Heart left ventricle (tissue), 16 donors: ENCODE measurements at regions not wholly inside any gene's neighbourhood (a gene's known extent, or its start where the extent isn't known, plus 50 kb on each side); places are given as distances from the start of the nearest gene placed in this dataset.

Experiments used
- ATAC-seq, 4 donors: fragments of 200-7000 bp; cut with Tn5 transposase; one replicate each; pipeline ENCODE4 v1.9.1; 2020 to 2022; ENCODE audit warnings: moderate library complexity in 4 of 4, mild to moderate bottlenecking in 3 of 4, moderate number of reproducible peaks in 1 of 4
- DNase-seq, 5 donors: peaks; one replicate each; pipeline ENCODE4 v3.0.0-alpha.2; 2020
- H3K27ac ChIP-seq, 12 donors: fragments of 200-600 bp; sonication (generic) in 4 of 12; one replicate each; pipeline versions ENCODE4 v1.5.0 to v1.8.0; 2016 to 2022; ENCODE audit warnings: mild to moderate bottlenecking in 2 of 12
- H3K27me3 ChIP-seq, 9 donors: fragments of 200-600 bp; sonication (generic) in 2 of 9; one replicate each; pipeline versions ENCODE4 v1.5.1 to v1.8.0; 2016 to 2022; ENCODE audit warnings: mild to moderate bottlenecking in 3 of 9
- H3K36me3 ChIP-seq, 9 donors: fragments of 200-600 bp; sonication (generic) in 2 of 9; one replicate each; pipeline versions ENCODE4 v1.5.0 to v1.8.0; 2018 to 2022; ENCODE audit warnings: mild to moderate bottlenecking in 2 of 9
- H3K4me1 ChIP-seq, 12 donors: fragments of 200-600 bp; sonication (generic) in 4 of 12; one replicate each; pipeline versions ENCODE4 v1.5.0 to v1.8.0; 2016 to 2022; ENCODE audit warnings: mild to moderate bottlenecking in 3 of 12
- H3K4me3 ChIP-seq, 12 donors: fragments of 200-600 bp; sonication (generic) in 4 of 12; one replicate each; pipeline versions ENCODE4 v1.5.0 to v1.8.0; 2017 to 2022; ENCODE audit warnings: mild to moderate bottlenecking in 9 of 12, moderate library complexity in 4 of 12
- H3K9me3 ChIP-seq, 12 donors: fragments of 200-600 bp; sonication (generic) in 4 of 12; one replicate each; pipeline versions ENCODE4 v1.5.0 to v1.8.0; 2016 to 2022; ENCODE audit warnings: mild to moderate bottlenecking in 1 of 12
- CTCF ChIP-seq, 12 donors: fragments of 200-600 bp; sonication (generic) in 4 of 12; IDR thresholded peaks; one replicate each; pipeline versions ENCODE4 v1.5.0 to v1.8.0; 2018 to 2022; ENCODE audit warnings: antibody characterized with exemption in 12 of 12, mild to moderate bottlenecking in 5 of 12
- POLR2A ChIP-seq, 2 donors: fragments of 450-650 bp; IDR thresholded peaks; one replicate each; pipeline ENCODE4 v1.6.1; 2017; ENCODE audit warnings: antibody characterized with exemption in 2 of 2, mild to moderate bottlenecking in 2 of 2, moderate library complexity in 2 of 2
- WGBS, 4 donors: extraction: QIAGEN DNeasy Blood & Tissue Kit in 2 of 4; methylation state at CpG; one replicate each; pipeline versions ENCODE4 v1.1.5 to v1.1.7; 2013 to 2018; 5-methylcytosine and 5-hydroxymethylcytosine counted together
- intact Hi-C, 10 donors: fragments of 100-400 bp; cut with DNase I; formaldehyde crosslinking; loops; one replicate each; pipeline versions ENCODE4 v1.11.1 to v1.14.2; 2022
- donor health status: ischemic (EF 13 %, LVEDD 7.1; RV severe dilation, severe dysfunction).
- donor health status: healthy with polysubstance abuse.
- donor health status: DM: no; HTN: yes; CAD: no.
- donor health status: DM: no; HTN: no; CAD: no.
- donor health status: ischemic (EF 25% LVEDD 6.9; RV normal size, moderate dysfunction).
- donor health status: ischemic (EF 25% LVEDD 5.7; RV mildly dilated, moderate dysfunction).
- donor health status: healthy.
- donor health status: DM: yes; HTN: yes; CAD: no.
- donor health status: ischemic (EF 35%, LVEDD 5.7; RV mildly dilated, moderate dysfunction).
- donor health status: nonischemic (EF 11% LVEDD 7.7; RV severe dilation, severe dysfunction).
- donor health status: DM: yes; HTN: yes; CAD: no.
- donor health status: PGD.
- donor health status: ischemic (EF 29% LVEDD 5.4; RV normal size, mild dysfunction).
- donor health status: nonischemic (EF 23%, LVEDD 6.1; RV moderate dilation, normal function).

DNA sequence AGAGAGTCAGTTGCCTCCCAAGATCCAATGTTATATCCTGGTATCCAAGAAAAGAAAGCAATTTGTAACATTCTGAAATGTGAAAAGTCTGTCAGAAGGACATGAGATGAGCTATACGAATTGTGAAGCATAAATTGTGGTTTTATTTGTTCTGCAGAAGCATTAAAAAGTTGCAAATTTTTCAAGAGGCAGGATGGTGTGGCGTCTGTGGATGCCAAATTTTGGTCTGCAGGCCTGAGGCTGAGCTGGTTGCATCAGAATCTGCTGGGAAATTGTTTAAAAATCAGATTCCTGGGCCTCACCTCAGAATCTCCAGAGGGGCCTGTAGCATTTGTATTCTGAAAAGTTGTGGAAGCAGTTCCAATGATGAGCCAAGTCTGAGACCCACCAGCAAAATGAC lies 284.7 kb downstream of the NUAK1 start:
- DNase-seq: no peak
- Histone ChIP-seq H3K9me3 (no peaks in the 10 kb centered on the region), H3K4me1 (peaks cover 0 to 28% (median 9%) of the 10 kb centered on the region in 12 donors), H3K27me3 (no peaks in the 10 kb centered on the region), H3K4me3 (no peak overlapping the region), H3K36me3 (no peaks in the 10 kb centered on the region), H3K27ac (peak overlapping the region in 3 of 12 donors; percentile 5 to 16 (median 9))
- intact Hi-C loops: loop anchor here in 2 of 10 donors (10.0 kb wide), 2 partner anchors 69 to 281 kb away; partner anchors contain the start of gene NUAK1 (in 1 of the 2)
- 89 to 94% (median 91%) methylated on average over 2 of the region's 2 CpGs for WGBS, 4 donors
- no peak for ATAC-seq
- no peak for TF ChIP-seq CTCF (IDR thresholded peaks at IDR 0.05)
- TF ChIP-seq POLR2A (IDR thresholded peaks at IDR 0.05): no peak

DNA sequence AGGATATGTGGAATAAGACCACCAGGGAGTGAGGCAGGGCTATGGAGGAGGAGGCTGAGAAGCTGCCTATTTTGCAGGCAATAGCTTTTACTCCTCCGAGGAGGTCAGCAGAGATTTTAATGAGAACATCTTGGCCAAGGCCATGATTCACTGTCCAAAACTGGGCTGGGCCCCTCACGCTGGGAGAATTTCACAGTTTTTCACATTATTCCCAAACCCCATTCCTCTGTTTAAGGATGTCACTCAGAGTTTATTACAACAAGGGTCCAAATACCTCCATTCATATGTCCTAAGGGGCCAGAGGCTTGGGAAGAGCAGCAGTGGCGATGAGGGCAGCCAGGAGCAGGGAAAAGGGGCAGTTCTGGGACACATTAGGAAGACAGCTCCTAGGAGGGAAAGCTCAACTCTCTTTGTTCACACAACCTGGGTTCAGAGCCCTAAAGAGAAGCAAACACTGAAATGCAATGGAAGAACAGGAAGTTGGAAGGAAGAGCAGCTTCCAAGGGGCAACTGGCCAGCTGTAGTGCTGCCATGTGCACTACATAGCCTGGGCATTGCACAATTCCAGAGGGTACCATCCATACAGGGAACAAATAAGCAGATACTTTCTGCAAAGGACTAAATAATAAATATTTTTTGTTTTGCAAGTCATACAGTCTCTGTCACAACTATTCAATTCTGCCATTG lies 283.2 kb downstream of the NUAK1 start:
- Histone ChIP-seq H3K27me3 (no peaks in the 10 kb centered on the region), H3K4me3 (no peak overlapping the region), H3K36me3 (no peaks in the 10 kb centered on the region), H3K9me3 (no peaks in the 10 kb centered on the region), H3K27ac (no peak overlapping the region), H3K4me1 (peaks cover 0 to 28% (median 9%) of the 10 kb centered on the region in 12 donors)
- no peak for TF ChIP-seq POLR2A (IDR thresholded peaks at IDR 0.05)
- TF ChIP-seq CTCF (IDR thresholded peaks at IDR 0.05): no peak
- intact Hi-C loops: loop anchor here in 2 of 10 donors (10.0 kb wide), 2 partner anchors 71 to 279 kb away; partner anchors contain the start of gene NUAK1 (in 1 of the 2)
- 81 to 91% (median 84%) methylated on average over 3 of the region's 3 CpGs for WGBS, 4 donors
- ATAC-seq (no peak), DNase-seq (no peak)

GRCh38 chr12:105856048-105856405 lies 282.7 kb downstream of the NUAK1 start:
- peaks cover 0 to 28% (median 9%) of the 10 kb centered on the region in 12 donors for H3K4me1 ChIP-seq
- no peak for TF ChIP-seq CTCF (IDR thresholded peaks at IDR 0.05)
- no peak for TF ChIP-seq POLR2A (IDR thresholded peaks at IDR 0.05)
- no peaks in the 10 kb centered on the region for H3K36me3 ChIP-seq
- no peak overlapping the region for H3K4me3 ChIP-seq
- WGBS, 4 donors: 63 to 97% (median 84%) methylated on average over 2 of the region's 2 CpGs
- DNase-seq (no peak), ATAC-seq (no peak)
- H3K27me3 ChIP-seq: no peaks in the 10 kb centered on the region
- no peaks in the 10 kb centered on the region for H3K9me3 ChIP-seq
- H3K27ac ChIP-seq: no peak overlapping the region
- intact Hi-C loops: loop anchor here in 2 of 10 donors (10.0 kb wide), 2 partner anchors 71 to 279 kb away; partner anchors contain the start of gene NUAK1 (in 1 of the 2)

DNA sequence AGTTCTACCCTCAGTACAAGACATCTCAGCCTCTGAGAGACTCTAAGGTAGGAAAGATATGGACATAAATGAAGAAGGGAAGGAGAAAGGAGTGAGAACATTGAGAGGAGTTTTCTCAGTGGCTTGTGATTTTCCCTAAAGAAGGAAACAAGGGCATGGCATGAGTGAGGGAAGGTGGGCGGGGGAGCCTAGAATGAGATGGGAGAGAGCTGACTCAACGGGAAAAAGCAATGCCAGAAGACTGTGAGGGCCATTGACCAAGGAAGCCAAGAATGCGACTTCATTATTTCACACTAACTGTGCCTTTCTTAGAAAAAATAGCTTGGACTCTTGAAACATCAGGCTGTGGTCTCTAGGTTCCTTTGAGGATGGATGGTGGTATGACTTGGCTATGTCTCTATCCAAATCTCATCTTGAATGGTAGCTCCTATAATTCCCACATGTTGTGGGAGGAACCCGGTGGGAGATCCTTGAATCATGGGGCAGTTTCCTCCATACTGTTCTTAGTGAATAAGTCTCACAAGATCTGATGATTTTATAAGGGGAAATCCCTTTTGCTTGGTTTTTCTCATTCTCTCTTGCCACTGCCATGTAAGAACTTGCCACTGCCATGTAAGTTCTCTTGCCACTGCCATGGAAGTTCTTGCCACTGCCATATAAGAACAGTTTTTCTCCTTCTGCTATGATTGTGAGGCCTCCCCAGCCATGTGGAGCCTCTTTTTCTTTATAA lies 279.6 kb downstream of the NUAK1 start:
- DNase-seq (no peak), ATAC-seq (no peak)
- H3K9me3 ChIP-seq: peaks cover 0 to 5% (median 0%) of the 10 kb centered on the region in 12 donors
- H3K4me1 ChIP-seq: peaks cover 0 to 13% (median 0%) of the 10 kb centered on the region in 12 donors
- intact Hi-C loops: loop anchor here in 2 of 10 donors (10.0 kb wide), 2 partner anchors 74 to 276 kb away; partner anchors contain the start of gene NUAK1 (in 1 of the 2)
- TF ChIP-seq CTCF (IDR thresholded peaks at IDR 0.05): no peak
- no peak for TF ChIP-seq POLR2A (IDR thresholded peaks at IDR 0.05)
- no peak overlapping the region for H3K27ac ChIP-seq
- 78 to 95% (median 92%) methylated on average over 4 of the region's 4 CpGs for WGBS, 4 donors
- no peaks in the 10 kb centered on the region for H3K27me3 ChIP-seq
- no peak overlapping the region for H3K4me3 ChIP-seq
- no peaks in the 10 kb centered on the region for H3K36me3 ChIP-seq
